Smooth muscle cell (in vitro differentiated cells): ENCODE measurements at regions not wholly inside any gene's neighbourhood (a gene's known extent, or its start where the extent isn't known, plus 50 kb on each side); places are given as distances from the start of the nearest gene placed in this dataset.
A peak's percentile ranks its signal among the peaks of the same experiment; 100 is the strongest.

ENCODE experiments used
- DNase-seq: peaks from one replicate; lab custom pipeline; 2025; ENCODE audit not compliant: unreplicated experiment; lab: John Stamatoyannopoulos, UW
- H2AFZ ChIP-seq: fragments of 200-600 bp; sonication (generic); 2 replicates; pipeline ENCODE4 v1.6.0; 2016; ENCODE audit warnings: antibody characterized with exemption, low read depth, mild to moderate bottlenecking
- H3F3A ChIP-seq: fragments of 200-600 bp; sonication (generic); 2 replicates; pipeline ENCODE4 v1.6.0; 2017; ENCODE audit warnings: antibody characterized with exemption, low read depth
- H3K27ac ChIP-seq: fragments of 200-600 bp; sonication (generic); 2 replicates; pipeline ENCODE4 v1.5.1; 2016; ENCODE audit warnings: low read depth, mild to moderate bottlenecking
- H3K27me3 ChIP-seq: fragments of 200-600 bp; sonication (generic); 2 replicates; pipeline ENCODE4 v1.6.1; 2016; ENCODE audit warnings: low read depth, mild to moderate bottlenecking
- H3K36me3 ChIP-seq: fragments of 200-600 bp; sonication (generic); 2 replicates; pipeline ENCODE4 v1.5.1; 2016; ENCODE audit warnings: low read depth
- H3K4me1 ChIP-seq: fragments of 200-600 bp; sonication (generic); 2 replicates; pipeline ENCODE4 v1.5.1; 2016; ENCODE audit warnings: low read depth
- H3K4me2 ChIP-seq: fragments of 200-600 bp; sonication (generic); 2 replicates; pipeline ENCODE4 v1.6.0; 2016; ENCODE audit warnings: mild to moderate bottlenecking
- H3K4me3 ChIP-seq: fragments of 200-600 bp; sonication (generic); 2 replicates; pipeline ENCODE4 v1.5.1; 2016; ENCODE audit warnings: mild to moderate bottlenecking
- H3K79me2 ChIP-seq: fragments of 200-600 bp; sonication (generic); 2 replicates; pipeline ENCODE4 v1.6.0; 2016; ENCODE audit warnings: low read depth, mild to moderate bottlenecking
- H3K9ac ChIP-seq: fragments of 200-600 bp; sonication (generic); 2 replicates; pipeline ENCODE4 v1.6.0; 2016; ENCODE audit warnings: low read depth
- H3K9me3 ChIP-seq: fragments of 200-600 bp; sonication (generic); replicated peaks from 2 replicates; pipeline ENCODE4 v1.5.1; 2016; ENCODE audit warnings: low read depth
- H4K20me1 ChIP-seq: fragments of 200-600 bp; sonication (generic); 2 replicates; pipeline ENCODE4 v1.6.0; 2016; ENCODE audit warnings: low read depth
- CTCF ChIP-seq: fragments of 200-600 bp; sonication (generic); IDR thresholded peaks from 2 replicates; pipeline ENCODE4 v1.5.1; 2017; ENCODE audit warnings: borderline replicate concordance, mild to moderate bottlenecking, antibody characterized with exemption; ENCODE audit not compliant: insufficient read depth, poor library complexity, severe bottlenecking
- WGBS: methylation state at CpG from one replicate; pipeline ENCODE4 v1.1.7; 2016; ENCODE audit warnings: low lambda C conversion rate; 5-methylcytosine and 5-hydroxymethylcytosine counted together

DNA sequence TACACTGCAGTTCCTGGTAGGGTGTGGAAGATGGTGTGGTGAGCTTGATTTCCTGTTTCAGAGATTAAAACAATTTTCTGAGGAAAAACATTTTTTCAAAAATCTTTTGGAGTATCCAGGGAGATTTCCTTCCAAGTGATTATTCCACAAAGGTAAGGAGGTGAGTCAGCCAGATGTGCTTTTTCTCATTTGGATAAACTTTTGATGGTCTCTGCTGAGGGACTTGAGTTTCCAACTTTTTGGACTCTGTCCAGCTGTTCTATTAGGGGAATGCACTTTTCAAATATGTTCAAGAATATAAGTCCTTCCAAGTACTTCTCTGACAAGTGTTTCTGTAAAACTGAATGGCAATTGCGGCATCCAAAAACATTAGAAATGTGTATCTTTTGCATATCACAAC, 628.8 kb upstream of the ADAMTS5 start:
- Histone ChIP-seq H3K36me3 (no peaks in the 10 kb centered on the region), H3K9me3 (no peaks in the 10 kb centered on the region), H3K4me3 (no peak overlapping the region), H3K27me3 (no peaks in the 10 kb centered on the region), H2AFZ (no peak overlapping the region), H4K20me1 (no peaks in the 10 kb centered on the region), H3K27ac (no peak overlapping the region), H3K4me2 (no peak overlapping the region), H3K9ac (no peak overlapping the region), H3F3A (no peaks in the 10 kb centered on the region), H3K79me2 (no peaks in the 10 kb centered on the region), H3K4me1 (no peaks in the 10 kb centered on the region)
- WGBS = 94% methylated on average over 1 of the region's 1 CpG
- TF ChIP-seq CTCF = no peak
- DNase-seq = no peak

- no peak for DNase-seq
- TF ChIP-seq CTCF = no peak
- Histone ChIP-seq H3F3A (no peaks in the 10 kb centered on the region), H3K27ac (peak overlapping the region; percentile 12), H3K4me3 (no peak overlapping the region), H3K9ac (no peak overlapping the region), H3K27me3 (no peaks in the 10 kb centered on the region), H3K4me2 (no peak overlapping the region), H2AFZ (peak overlapping the region; percentile 51), H3K79me2 (no peaks in the 10 kb centered on the region), H3K4me1 (no peaks in the 10 kb centered on the region), H4K20me1 (no peaks in the 10 kb centered on the region), H3K36me3 (no peaks in the 10 kb centered on the region), H3K9me3 (no peaks in the 10 kb centered on the region)
- WGBS = 70% methylated on average over 6 of the region's 6 CpGs
Measured at GRCh38 chr21:27590271-27590670, 623.4 kb upstream of the ADAMTS5 start.

GRCh38 chr21:27589781-27590180, 622.9 kb upstream of the ADAMTS5 start:
- Histone ChIP-seq H3K4me3 (no peak overlapping the region), H3K27ac (peak overlapping the region; percentile 12), H3K4me1 (no peaks in the 10 kb centered on the region), H3K9ac (no peak overlapping the region), H3K79me2 (no peaks in the 10 kb centered on the region), H4K20me1 (no peaks in the 10 kb centered on the region), H3K27me3 (no peaks in the 10 kb centered on the region), H2AFZ (peak overlapping the region; percentile 51), H3K9me3 (no peaks in the 10 kb centered on the region), H3F3A (no peaks in the 10 kb centered on the region), H3K4me2 (no peak overlapping the region), H3K36me3 (no peaks in the 10 kb centered on the region)
- TF ChIP-seq CTCF = no peak
- 88% methylated on average over 3 of the region's 3 CpGs for WGBS
- no peak for DNase-seq

DNA sequence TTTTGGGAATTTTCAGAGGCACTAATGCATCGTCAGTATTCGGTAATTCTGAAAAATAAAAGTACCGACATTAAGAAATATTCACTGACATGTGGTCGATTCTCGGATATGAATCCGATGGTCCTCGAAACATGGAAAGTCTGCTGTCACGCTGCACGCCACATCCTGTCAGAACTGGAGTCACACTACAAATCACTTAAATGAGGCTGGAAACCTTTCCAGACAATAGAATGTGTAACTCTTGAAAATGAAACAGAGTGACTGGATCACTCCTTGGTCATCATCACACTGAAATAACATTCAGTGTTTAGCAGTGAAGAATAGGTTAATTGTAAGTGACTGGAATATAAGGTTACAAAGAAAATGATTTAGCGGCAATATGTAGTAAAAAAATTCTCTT, 620.1 kb upstream of the ADAMTS5 start:
- Histone ChIP-seq H3K27ac (no peak overlapping the region), H3K27me3 (no peaks in the 10 kb centered on the region), H3F3A (no peaks in the 10 kb centered on the region), H3K36me3 (no peaks in the 10 kb centered on the region), H3K9me3 (no peaks in the 10 kb centered on the region), H3K4me3 (no peak overlapping the region), H4K20me1 (no peaks in the 10 kb centered on the region), H3K4me1 (no peaks in the 10 kb centered on the region), H3K9ac (no peak overlapping the region), H2AFZ (no peak overlapping the region), H3K79me2 (no peaks in the 10 kb centered on the region), H3K4me2 (no peak overlapping the region)
- 95% methylated on average over 10 of the region's 10 CpGs for WGBS
- TF ChIP-seq CTCF = no peak
- DNase-seq = no peak
